ENCODE measurements at regions not wholly inside any gene's neighbourhood (a gene's known extent, or its start where the extent isn't known, plus 50 kb on each side); places are given as distances from the start of the nearest gene placed in this dataset.
"Not testable (repeated sequence)": the region's sequence is repeated elsewhere in the genome, so short reads cannot be mapped to it uniquely, and the experiment has no call there.

DNA sequence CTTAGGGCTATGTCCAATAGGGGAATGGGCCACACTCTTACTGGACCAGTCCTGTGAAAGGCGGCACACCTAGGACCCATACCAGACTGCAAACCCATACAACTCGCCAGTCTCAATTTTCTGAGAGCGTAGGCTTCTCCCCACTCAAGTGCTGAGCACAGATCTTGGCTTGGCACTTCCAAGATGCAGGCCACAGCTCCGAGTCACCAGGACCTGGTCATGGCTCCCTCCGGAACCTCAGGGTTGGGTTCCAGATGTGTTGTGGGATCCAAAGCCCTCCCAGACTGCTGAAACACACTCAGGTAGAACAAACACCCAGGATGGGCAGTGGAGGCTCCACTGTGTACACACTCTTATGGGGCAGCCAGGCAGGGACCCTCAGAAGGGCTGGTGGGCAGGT lies 103.3 kb downstream of the TMEM144 start:
- DNase-seq (ENCODE audit: low spot score): no peak

DNA sequence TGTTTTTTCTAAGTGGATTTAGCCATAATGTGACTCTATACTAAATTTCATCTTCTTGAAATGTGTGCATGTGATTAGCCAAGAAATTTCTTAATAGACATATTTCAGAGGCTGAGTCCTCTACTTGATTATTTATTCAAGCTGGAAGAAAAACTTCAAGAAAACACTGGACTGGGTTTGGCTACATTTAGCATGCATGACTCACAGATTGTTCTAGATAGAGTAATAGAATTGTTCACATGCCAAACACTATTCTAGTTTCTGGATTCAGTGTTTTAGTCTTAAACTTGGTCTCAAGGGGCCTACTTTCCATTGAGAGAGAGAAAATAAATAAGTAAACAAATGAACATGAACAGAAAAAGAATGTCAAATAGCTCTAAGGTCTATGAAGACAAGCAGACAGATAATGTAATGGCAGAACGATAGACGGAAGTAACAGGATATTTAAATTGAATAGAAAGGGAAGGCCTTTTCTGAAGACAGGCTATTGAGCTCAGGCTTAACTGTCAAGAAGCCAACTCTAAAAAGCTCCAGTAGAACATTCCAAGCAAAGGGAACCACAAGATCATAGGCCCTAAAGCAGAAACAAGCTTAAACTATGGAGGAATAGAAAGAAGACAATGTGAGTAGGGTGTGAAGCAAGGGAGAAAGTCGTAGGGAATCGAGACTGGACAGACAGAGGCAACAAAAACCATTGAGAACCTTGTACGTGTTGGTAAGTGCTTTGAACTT lies 104.6 kb downstream of the TMEM144 start:
- no peak for DNase-seq (ENCODE audit: low spot score)

DNA sequence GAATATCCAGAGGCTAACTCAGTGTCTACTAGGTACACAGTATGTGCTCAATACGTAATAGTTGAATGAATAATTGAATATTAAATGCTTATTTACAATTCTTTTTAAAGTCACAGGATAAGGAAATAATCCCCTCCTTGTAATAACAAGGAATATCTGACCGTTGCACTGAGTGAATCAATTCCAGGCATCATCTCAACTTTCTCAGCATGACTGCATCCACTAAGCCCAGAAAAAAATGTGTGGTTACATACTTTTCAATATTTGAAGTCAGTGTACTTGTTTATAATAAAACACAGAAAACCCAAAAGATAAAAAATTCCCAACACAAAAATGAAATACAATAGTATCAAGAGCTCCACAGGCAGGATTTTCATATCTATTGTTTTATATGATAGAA lies 105.4 kb downstream of the TMEM144 start:
- no peak for DNase-seq (ENCODE audit: low spot score)

DNA sequence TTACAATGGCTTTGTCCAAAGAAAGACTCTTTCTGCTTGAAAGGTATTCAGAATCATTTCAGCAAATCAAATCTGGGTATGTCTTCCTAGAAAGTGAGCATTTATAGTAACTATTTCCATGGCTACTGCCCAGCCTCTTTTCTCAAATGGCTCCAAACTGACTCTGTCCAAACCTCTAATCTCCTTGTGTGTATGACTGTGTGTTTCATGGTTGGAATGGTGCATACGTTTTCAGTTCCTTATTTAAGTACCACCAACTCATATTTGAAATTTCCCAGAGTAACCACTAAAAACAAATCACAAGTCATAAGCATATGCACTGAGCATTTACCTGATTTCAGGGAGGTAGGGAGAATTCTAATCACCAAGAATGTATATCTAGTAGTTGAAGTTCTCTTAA lies 106.0 kb downstream of the TMEM144 start:
- DNase-seq (ENCODE audit: low spot score): no peak

DNA sequence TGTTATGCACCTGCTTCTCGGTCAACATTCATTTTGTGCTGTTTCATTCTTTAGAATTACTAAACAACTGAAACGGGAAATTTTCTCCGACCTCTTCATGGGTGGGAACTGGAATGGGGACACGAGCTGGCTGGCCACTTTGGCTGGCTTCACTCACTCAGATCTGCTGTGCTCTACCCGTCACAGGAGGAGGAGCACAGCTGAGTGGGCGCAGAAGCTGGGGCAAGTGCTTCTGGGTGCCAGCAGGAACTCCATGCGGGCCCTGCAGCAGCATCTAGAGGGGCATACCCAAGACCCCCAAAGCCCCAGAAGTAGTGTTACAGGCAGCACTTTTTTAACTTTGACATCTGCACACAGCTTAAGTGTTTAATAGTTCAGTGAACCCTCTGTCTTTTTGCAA lies 109.6 kb downstream of the TMEM144 start:
- DNase-seq (ENCODE audit: low spot score): no peak

DNA sequence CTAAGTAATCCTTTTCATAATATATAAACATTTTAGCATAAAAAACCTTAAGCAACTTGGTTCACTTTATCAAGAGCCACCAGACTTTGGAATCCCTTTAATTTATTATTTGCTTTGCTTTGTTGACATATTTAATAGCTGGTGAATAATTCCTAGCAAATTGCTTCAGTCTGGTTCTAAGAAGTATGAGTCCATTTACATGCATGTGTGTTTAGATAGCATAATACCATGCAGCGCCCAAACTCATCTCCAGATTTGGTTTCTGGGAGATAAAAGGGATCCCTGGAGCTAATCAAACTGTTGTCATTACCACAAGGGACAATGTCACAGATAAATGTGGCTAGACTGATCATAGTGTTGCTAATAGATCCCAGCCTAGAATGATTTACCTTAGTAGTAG lies 111.8 kb downstream of the TMEM144 start:
- DNase-seq (ENCODE audit: low spot score): no peak

DNA sequence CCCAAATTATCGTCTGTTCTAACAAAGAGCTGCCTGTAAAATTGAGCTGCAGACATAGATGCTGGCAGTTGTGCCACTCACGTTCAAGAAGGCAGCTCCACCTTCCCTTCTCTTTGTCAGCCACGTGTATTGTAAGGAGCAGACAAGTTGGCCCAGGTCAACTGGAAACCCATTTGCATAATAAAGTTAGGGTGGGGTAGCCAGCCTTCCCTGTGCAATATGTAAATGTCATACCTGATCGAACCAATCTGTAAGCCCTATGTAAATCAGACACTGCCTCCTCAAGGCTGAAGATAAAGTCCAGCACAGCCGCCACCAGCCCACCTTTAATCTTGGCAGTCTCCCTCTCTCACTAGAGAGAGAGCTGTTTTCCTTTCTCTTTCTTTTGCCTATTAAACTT lies 117.2 kb downstream of the TMEM144 start:
- DNase-seq (ENCODE audit: low spot score): no peak

DNA sequence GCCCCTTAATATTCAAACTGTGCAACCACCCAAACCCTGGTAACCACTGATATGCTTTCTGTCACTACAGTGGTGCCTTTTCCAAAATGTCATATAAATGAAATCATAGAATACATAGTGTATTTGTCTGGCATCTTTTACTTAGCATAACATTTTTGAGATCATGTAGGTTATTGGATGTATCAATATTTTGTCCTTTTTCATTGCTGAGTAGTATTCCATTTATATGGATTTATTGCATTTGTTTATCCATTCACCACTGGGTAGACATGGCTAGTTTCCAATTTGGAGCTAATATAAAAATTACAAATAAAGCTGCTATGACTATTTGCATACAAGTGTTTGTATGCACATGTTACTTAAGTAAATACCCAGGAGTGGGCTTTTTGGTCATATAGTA lies 121.6 kb downstream of the TMEM144 start:
- no peak for DNase-seq (ENCODE audit: low spot score)

DNA sequence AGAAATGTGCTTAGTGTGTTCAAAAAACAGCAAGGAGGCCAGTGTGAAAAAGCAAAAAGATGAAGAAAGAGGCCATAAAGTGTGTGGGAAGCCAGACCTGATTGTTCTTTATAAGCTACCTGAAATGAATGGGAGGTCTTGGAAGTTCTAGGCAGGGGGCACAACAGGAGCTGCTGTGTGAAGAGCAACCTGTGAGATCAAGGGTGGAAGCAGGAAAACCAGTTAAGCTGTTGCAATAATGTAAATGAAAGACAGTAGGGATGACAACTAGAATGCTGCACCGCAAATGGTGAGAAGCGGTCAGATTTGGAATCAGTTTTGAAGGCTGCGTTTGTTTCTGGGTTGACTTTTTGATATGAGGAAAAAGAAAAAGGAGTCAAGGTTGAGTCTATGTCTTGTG lies 123.5 kb downstream of the TMEM144 start:
- DNase-seq (ENCODE audit: low spot score): no peak

DNA sequence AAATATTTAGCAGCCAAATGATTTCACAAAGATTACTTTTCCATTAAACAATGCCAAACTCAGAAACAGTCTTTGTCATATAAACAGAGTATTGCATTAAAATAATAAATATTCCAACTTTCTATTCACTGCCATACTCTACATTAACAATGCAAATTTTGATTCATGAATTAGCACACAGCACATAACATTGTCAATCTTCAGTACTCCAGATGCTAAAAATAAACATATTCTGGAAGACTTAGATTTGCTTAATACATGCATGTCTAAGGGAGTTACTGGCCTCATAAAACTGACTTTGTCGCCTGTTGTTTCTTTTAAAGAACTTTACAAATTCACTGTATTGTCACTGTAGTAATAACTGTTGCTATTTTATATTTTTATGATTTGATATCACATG lies 131.6 kb downstream of the TMEM144 start:
- no peak for DNase-seq (ENCODE audit: low spot score)

DNA sequence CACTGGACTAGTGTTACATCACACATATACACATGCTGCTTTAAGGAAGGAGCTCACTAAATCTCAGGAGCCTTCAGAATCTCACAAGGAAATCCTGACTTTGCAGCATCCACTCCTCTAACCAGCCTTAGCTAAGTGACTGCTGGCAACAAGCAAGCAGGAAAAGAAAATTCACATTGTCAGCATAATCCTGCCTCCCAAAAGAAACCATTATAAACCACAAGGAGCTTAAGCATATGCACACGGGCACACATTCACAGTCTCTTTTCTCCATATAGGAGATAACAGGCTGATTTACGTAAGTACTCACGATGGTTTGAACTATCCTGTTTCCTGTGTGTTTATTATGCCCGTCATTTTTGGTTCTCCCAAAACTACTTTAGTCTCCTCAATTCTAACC lies 136.3 kb downstream of the TMEM144 start:
- DNase-seq (ENCODE audit: low spot score): no peak

DNA sequence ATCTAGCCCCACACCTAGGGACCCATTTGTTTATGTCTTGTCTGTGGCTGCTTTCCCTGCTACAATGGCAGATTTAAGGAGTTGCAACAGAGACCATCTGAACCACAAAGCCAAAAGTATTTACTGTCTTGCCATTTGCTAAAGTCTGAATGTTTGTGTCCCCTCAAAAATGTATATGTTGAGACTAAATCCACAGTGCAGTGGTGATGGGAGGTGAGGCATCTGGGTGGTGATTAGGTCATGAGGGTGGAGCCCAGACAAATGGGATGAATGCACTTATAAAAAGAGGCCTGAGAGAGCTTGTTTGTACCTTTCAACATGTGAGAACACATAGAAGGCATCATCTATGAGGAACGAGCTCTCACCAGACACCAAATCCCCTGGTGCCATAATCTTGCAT lies 137.3 kb downstream of the TMEM144 start:
- no peak for DNase-seq (ENCODE audit: low spot score)

DNA sequence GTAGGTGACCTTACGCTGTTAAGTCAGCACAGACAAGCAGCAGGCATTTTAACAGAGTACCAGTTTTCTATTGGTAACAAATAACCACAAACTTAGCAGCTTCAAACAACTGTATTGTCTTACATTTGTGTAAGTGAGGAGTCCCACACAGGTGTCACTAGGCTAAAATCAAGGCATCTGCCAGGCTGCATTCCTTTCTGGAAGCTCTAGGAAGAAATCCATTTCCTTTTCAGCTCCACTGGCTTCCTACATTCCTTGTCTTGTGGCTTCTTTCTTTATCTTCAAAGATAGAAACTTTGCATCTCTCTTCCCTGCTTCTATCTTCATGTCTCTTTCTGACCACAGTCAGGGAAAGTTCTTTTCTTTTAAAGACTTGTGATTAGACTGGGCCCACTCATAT lies 139.9 kb downstream of the TMEM144 start:
- no peak for DNase-seq (ENCODE audit: low spot score)

DNA sequence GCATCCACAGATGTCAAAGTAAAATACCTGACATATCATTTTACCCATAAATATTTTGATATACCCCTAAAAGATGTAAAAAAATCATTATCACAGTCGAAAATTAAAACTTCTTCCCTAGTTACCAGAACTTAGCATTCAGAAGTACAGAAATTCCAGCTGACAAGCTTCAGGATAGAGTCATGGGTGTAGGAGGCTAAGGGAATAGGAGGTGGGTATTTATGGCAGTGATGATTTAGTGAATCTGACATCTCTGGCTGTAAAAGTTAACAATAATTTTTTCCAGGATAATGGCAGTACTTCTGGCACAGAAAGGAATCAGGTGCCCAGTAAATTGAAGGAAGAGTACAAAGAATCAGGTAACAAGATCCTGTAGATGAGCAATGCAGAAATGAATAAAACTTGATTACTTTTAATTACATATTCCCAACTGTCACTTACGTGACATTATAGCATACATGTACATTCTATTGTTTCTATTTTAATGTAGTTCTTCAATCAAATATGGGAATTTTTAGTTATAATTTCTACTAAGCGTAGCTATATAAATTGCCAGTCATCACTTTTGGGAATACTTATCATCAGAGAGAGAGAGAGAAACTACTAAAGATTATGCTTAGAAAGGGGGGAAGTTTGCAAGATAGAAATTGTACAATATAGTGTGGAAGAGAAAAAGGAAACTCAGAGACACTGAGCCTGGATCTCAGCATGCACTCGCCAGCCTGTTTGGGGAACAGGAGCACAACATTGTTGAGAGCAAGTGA lies 143.4 kb downstream of the TMEM144 start:
- DNase-seq (ENCODE audit: low spot score): no peak

DNA sequence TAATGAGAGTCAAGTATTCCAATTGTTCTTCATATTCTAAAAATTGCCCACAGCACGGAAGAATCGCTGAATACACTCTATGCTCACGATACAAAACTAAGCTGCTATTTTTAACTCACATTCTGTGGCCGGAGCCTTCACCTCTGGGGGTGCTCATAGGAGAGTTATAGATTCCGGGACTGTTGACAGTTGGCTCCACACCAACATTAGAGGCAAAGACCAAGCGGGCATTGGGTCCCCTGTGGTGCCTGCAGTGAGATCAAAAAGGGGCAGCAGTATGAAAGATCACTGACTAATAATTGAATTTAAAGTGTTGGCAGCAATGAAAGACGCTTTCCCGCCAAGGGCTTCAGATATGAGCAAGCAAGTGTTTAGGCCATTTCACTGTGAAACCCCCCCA lies 146.0 kb downstream of the TMEM144 start:
- DNase-seq (ENCODE audit: low spot score): no peak

DNA sequence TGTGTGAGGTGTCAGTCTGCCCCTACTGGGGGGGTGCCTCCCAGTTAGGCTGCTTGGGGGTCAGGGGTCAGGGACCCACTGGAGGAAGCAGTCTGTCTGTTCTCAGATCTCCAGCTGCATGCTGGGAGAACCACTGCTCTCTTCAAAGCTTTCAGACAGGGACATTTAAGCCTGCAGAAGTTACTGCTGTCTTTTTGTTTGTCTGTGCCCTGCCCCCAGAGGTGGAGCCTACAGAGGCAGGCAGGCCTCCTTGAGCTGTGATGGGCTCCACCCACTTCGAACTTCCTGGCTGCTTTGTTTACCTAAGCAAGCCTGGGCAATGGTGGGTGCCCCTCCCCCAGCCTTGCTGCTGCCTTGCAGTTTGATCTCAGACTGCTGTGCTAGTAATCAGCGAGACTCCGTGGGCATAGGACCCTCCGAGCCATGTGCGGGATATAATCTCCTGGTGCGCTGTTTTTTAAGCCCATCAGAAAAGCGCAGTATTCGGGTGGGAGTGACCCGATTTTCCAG lies 153.7 kb upstream of the RXFP1 start:
- not testable (repeated sequence) for DNase-seq (ENCODE audit: low spot score)

DNA sequence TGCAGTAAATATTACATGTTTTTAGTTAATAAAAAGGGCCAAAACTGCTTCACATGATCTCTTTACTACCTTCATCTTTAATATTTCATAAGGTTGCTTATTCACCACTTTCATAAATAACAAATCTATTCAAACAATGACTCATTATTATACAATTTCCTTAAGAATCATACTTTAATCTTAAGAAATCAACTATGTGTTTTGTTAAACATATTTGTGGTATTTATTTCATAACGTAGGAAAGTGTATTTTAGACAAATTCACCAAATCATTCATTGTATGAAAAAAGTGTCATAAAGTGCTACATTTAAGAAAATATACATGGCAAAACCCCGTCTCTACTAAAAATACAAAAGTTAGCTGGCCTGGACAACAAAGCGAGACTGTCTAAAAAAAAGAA lies 150.5 kb upstream of the RXFP1 start:
- no peak for DNase-seq (ENCODE audit: low spot score)

DNA sequence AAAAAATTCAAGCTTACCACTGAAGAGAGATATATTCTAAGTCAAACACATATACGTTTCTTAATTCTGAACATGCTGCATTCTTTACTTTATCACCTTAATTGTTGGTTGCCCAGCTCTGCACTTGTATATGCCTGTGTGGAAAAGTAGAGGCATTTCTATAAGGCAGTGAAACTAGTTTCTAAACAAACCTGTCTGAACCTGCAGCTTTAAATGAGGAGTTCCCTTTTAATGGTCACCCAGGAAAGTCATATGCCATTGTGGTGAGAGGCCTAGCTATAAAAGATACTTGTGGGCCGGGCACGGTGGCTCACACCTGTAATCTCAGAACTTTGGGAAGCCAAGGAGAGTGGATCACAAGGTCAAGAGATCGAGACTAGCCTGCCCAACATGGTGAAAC lies 147.4 kb upstream of the RXFP1 start:
- no peak for DNase-seq (ENCODE audit: low spot score)

DNA sequence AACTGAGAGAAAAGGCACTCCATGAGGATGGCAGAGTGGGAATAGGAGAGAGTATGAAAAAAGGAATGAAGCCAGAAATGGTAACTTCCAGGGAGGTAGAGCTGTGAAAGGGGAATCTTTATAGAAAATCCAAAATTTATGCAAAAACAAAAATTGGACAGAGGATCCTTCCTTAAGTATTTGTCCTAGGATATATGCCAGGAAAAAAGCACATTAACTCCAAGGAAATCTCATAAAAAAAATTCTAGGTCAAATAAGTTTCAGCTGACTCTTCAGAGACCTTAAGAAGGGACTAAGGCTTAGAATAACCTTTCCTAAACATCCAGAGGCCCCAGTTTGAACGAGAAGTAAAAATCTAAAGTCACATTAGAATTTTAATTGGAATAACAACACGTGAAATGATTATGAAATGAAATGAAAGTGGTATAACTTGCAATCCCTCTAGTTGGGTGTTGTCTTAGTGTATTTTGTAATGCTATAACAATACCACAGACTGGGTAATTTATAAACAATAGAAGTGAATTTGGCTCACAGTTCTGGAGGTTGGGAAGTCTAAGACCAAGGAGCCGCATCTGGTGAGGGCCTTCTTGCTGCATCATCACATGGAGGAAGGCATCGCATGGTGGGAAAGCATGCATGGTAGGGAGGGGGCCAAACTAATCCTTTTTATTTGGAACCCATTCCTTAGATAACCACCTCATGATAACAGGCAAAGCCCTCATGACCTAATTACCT lies 145.4 kb upstream of the RXFP1 start:
- DNase-seq (ENCODE audit: low spot score): no peak

DNA sequence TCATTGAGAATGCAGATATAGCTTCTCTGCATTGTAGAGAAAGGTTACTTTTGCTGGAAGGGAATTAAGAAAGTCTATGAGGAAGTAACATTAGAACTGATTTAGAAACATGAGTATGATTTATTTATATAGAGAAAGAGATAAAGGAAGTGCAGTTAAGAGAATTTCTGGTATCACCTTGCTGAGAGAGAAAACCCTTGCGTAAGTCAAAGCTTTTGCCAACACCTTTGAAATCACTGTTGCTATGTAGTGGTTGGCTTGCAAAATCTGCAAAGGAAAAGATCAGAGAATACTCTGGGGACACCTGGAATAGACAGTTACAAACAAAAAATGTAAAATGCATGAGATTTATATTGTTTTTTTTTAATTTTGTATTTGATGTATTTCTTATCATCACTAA lies 137.3 kb upstream of the RXFP1 start:
- DNase-seq (ENCODE audit: low spot score): no peak

DNA sequence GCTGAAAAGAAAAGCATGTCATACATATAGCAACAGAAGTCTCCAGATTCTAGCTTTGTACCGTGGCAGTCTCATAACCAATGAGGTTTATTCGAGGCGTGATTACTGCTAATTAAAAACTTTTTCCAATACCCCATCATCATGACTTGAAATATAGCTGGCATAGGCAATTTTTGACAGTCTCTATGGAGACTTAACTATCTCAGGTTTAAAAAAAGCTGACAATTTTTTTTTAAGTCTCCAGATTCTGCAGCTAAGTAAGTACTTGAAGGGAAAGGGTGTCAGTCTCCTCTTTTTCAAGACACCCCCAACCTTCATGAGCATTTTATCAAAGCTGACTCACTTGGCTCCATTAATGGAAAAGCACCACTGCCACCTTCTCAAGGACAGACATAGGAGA lies 126.3 kb upstream of the RXFP1 start:
- no peak for DNase-seq (ENCODE audit: low spot score)

DNA sequence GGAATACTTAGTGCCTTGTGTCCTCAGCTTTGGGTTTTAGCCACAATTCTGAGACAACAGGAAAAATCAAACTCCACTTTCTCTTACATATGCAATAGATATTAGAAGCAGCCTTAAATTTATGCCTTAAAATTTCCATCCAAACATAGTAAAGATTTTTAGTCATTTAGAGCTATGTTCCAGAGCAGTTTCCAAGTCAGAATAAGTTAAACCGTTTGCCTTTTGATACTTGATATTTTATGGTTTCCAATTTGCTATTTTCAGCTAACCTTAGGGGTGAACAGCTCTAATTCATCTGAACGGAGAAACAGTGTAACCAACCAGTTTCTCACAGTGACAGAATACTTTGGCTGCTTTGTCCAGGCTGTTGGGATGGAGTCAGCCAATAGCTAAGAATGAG lies 125.8 kb upstream of the RXFP1 start:
- no peak for DNase-seq (ENCODE audit: low spot score)

DNA sequence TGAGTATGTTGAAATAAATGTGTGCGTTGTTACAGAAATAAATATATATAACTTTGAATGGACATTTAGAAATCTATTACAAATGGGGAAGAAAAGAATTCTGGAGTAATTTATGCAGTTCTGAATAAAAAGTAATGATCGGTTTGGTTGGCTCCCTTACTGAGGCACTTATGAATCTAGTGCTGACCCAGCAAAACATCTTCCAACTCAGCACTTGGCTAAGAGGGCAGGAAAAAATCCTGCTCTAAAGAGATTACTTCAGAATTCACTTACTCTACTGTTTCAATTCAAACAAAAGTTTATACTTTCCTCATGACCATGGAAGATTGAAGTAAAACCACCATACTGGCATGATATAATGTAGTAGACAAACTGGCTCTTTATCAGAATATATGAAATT lies 123.9 kb upstream of the RXFP1 start:
- no peak for DNase-seq (ENCODE audit: low spot score)

All from pons (tissue), 1 donor.